ENCODE measurements at regions not wholly inside any gene's neighbourhood (a gene's known extent, or its start where the extent isn't known, plus 50 kb on each side); places are given as distances from the start of the nearest gene placed in this dataset.

DNA sequence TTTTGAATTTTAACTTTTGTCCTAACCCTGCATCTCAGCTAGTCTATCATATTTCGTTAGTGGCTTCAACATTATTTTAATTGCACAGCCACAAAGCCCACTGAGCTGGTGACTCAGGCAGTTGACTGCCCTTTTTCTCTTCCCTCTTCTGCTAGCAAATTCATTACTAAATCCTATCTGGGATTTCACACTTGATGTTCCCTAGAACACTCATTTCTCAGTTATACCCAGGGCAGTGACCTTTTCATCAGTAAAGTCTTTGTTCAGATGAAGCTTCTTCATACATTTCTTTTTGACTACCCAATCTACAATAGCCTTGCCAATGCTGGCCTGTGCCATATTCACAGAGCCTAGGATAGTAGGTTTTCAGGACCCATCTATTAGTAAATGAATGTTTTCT lies 107.0 kb downstream of the ATXN7L3B start:
- Histone ChIP-seq H3K27me3 (replicated peaks; ENCODE audit: insufficient read depth) (no peaks in the 10 kb centered on the region), H3K4me1 (ENCODE audit: control insufficient read depth in 1 of 2, low read depth in 2 of 2) (no peaks in the 10 kb centered on the region), H3K4me3 (no peak overlapping the region), H3K36me3 (no peaks in the 10 kb centered on the region), H3K27ac (no peak overlapping the region), H3K9me3 (no peaks in the 10 kb centered on the region)
- ATAC-seq (ENCODE audit: insufficient number of reproducible peaks, low FRiP score, low read depth) (no peak), DNase-seq (ENCODE audit: low spot score) (no peak)
- TF ChIP-seq, protein P1, sequence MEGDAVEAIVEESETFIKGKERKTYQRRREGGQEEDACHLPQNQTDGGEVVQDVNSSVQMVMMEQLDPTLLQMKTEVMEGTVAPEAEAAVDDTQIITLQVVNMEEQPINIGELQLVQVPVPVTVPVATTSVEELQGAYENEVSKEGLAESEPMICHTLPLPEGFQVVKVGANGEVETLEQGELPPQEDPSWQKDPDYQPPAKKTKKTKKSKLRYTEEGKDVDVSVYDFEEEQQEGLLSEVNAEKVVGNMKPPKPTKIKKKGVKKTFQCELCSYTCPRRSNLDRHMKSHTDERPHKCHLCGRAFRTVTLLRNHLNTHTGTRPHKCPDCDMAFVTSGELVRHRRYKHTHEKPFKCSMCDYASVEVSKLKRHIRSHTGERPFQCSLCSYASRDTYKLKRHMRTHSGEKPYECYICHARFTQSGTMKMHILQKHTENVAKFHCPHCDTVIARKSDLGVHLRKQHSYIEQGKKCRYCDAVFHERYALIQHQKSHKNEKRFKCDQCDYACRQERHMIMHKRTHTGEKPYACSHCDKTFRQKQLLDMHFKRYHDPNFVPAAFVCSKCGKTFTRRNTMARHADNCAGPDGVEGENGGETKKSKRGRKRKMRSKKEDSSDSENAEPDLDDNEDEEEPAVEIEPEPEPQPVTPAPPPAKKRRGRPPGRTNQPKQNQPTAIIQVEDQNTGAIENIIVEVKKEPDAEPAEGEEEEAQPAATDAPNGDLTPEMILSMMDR (IDR thresholded peaks at IDR 0.05), result no peak

DNA sequence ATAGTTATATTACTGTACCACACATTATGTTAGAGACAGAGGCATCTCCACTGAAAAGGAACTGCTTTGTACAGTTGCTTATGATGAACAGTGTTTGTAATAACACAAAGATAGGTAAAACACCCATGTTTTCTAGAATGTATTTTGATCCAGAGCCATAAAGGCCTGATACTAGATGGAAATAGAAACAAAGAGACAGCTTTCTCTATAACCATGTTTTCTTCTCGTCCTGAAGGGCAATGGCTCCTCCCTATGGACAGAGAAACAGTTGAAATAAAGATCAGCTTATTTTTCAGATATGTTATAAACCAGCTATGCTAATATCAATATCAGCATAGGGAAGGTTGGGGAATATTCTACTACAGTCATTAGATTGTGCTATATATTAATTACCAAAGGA lies 109.2 kb downstream of the ATXN7L3B start:
- no peaks in the 10 kb centered on the region for H3K9me3 ChIP-seq
- TF ChIP-seq, protein P1 (IDR thresholded peaks at IDR 0.05), result no peak
- H3K4me3 ChIP-seq, result no peak overlapping the region
- no peaks in the 10 kb centered on the region for H3K4me1 ChIP-seq (ENCODE audit: control insufficient read depth in 1 of 2, low read depth in 2 of 2)
- no peaks in the 10 kb centered on the region for H3K27me3 ChIP-seq (replicated peaks; ENCODE audit: insufficient read depth)
- no peak overlapping the region for H3K27ac ChIP-seq
- ATAC-seq (ENCODE audit: insufficient number of reproducible peaks, low FRiP score, low read depth) (no peak), DNase-seq (ENCODE audit: low spot score) (no peak)
- no peaks in the 10 kb centered on the region for H3K36me3 ChIP-seq

DNA sequence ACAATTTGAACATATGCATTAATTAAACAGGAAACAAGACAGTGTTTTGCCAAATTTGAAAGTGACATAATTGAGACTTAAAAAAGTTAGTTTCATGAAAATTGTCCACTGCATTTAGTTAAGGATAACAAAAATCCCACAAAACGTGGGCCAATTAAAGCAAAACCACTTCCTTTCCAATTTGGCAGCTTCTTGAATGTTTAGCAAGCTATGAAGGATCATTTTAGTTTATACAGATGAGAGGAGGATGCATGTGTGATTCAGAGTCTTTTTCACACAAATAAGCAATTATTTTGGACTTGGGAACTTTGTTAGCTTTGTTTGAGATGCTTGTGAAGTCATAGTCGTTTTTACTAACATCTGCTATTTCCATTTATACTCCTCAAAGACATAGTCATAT lies 109.6 kb downstream of the ATXN7L3B start:
- no peak for DNase-seq (ENCODE audit: low spot score)
- TF ChIP-seq, protein P1 (IDR thresholded peaks at IDR 0.05), result no peak
- H3K9me3 ChIP-seq, result no peaks in the 10 kb centered on the region
- H3K27me3 ChIP-seq (replicated peaks; ENCODE audit: insufficient read depth), result no peaks in the 10 kb centered on the region
- ATAC-seq (ENCODE audit: insufficient number of reproducible peaks, low FRiP score, low read depth), result no peak
- H3K4me3 ChIP-seq, result no peak overlapping the region
- H3K27ac ChIP-seq, result no peak overlapping the region
- no peaks in the 10 kb centered on the region for H3K4me1 ChIP-seq (ENCODE audit: control insufficient read depth in 1 of 2, low read depth in 2 of 2)
- no peaks in the 10 kb centered on the region for H3K36me3 ChIP-seq

DNA sequence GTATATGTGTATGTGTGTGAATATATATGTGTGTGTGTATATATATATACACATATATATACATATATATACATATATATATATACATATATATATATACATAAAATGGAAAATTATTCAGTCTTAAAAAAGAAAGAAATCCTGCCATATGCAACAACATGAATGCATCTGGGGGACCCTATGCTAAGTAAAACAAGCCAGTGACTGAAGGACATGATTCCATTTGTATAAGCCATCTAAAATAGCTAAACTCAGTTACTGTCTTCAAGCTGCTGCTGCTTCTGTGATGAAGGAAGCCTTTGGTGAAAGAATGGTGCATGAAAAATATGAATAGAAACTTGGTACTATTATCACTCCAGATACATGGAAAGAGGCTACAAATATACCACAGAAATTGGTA lies 118.6 kb downstream of the ATXN7L3B start:
- DNase-seq (ENCODE audit: low spot score), result no peak

DNA sequence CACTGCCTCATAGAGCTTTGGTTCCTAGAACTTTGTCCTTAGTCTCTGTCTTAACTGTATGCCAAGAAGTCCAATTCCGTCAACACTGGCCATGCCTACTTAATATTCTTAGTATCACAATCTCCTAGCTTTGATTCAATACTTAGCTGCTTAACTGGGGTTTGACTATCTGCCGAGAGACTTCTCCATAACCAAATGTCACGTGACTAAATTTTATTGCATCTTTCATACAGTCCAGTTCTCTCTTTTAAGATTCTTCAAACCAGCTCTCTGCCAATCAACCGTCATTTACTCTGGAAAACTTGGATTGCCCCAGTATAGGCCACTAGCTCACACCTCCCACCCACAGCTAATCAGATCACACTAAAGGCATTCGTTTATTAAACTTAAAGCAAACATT lies 122.8 kb downstream of the ATXN7L3B start:
- no peaks in the 10 kb centered on the region for H3K36me3 ChIP-seq
- DNase-seq (ENCODE audit: low spot score) (no peak), ATAC-seq (ENCODE audit: insufficient number of reproducible peaks, low FRiP score, low read depth) (no peak)
- H3K4me3 ChIP-seq, result no peak overlapping the region
- no peak overlapping the region for H3K27ac ChIP-seq
- no peaks in the 10 kb centered on the region for H3K27me3 ChIP-seq (replicated peaks; ENCODE audit: insufficient read depth)
- H3K9me3 ChIP-seq, result no peaks in the 10 kb centered on the region
- no peaks in the 10 kb centered on the region for H3K4me1 ChIP-seq (ENCODE audit: control insufficient read depth in 1 of 2, low read depth in 2 of 2)
- TF ChIP-seq, protein P1 (IDR thresholded peaks at IDR 0.05), result no peak

More for the DNA sequence above, 118.6 kb downstream of the ATXN7L3B start:
- H3K9me3 ChIP-seq, result no peaks in the 10 kb centered on the region
- no peaks in the 10 kb centered on the region for H3K4me1 ChIP-seq (ENCODE audit: control insufficient read depth in 1 of 2, low read depth in 2 of 2)
- ATAC-seq (ENCODE audit: insufficient number of reproducible peaks, low FRiP score, low read depth), result no peak
- no peaks in the 10 kb centered on the region for H3K27me3 ChIP-seq (replicated peaks; ENCODE audit: insufficient read depth)
- no peak overlapping the region for H3K27ac ChIP-seq
- TF ChIP-seq, protein P1 (IDR thresholded peaks at IDR 0.05), result no peak
- H3K36me3 ChIP-seq, result no peaks in the 10 kb centered on the region
- no peak overlapping the region for H3K4me3 ChIP-seq
